ENCODE measurements at regions not wholly inside any gene's neighbourhood (a gene's known extent, or its start where the extent isn't known, plus 50 kb on each side); places are given as distances from the start of the nearest gene placed in this dataset.

GRCh38 chr9:89254773-89255125 lies 56.2 kb upstream of the CKS2 start:
- Histone ChIP-seq H3K79me2 (ENCODE audit: control insufficient read depth, insufficient read depth, low read length) (no peaks in the 10 kb centered on the region), H3K4me2 (ENCODE audit: control insufficient read depth, insufficient read depth) (no peak overlapping the region), H3K9me3 (replicated peaks; ENCODE audit: control insufficient read depth, insufficient read depth, low read length) (no peaks in the 10 kb centered on the region; the same call in 2 of the 3 replicates), H3K27ac (ENCODE audit: control insufficient read depth, insufficient read depth) (no peak overlapping the region), H3K9ac (ENCODE audit: control insufficient read depth, insufficient read depth, low read length) (no peak overlapping the region), H3K4me3 (no peak overlapping the region), H2AFZ (ENCODE audit: control insufficient read depth, low read depth, low read length) (no peak overlapping the region), H3K4me1 (ENCODE audit: control insufficient read depth, insufficient read depth, low read length) (no peaks in the 10 kb centered on the region), H4K20me1 (ENCODE audit: control insufficient read depth, insufficient read depth) (no peaks in the 10 kb centered on the region), H3K36me3 (ENCODE audit: control insufficient read depth in 2 of 2, insufficient read depth in 2 of 2, low read length in 1 of 2) (no peaks in the 10 kb centered on the region), H3K27me3 (replicated peaks in 1 of 2; ENCODE audit: control insufficient read depth in 2 of 2, insufficient read depth in 2 of 2, low read length in 1 of 2) (no peaks in the 10 kb centered on the region)
- DNase-seq (ENCODE audit: low read depth, low spot score): no peak
- ChIA-PET RAD21 (ENCODE audit: unreplicated experiment) (no interaction called here), SMC1A (ENCODE audit: uncharacterized antibody, unreplicated experiment) (no interaction called here), POLR2A (no interaction called here), CTCF (no interaction called here)
- in situ Hi-C loops (cut with MboI) (no loop called here), intact Hi-C loops (cut with micrococcal nuclease; ENCODE audit: unreplicated experiment) (no loop called here)
- ATAC-seq: no peak
- no peak for FAIRE-seq
- TF ChIP-seq, protein P1, sequence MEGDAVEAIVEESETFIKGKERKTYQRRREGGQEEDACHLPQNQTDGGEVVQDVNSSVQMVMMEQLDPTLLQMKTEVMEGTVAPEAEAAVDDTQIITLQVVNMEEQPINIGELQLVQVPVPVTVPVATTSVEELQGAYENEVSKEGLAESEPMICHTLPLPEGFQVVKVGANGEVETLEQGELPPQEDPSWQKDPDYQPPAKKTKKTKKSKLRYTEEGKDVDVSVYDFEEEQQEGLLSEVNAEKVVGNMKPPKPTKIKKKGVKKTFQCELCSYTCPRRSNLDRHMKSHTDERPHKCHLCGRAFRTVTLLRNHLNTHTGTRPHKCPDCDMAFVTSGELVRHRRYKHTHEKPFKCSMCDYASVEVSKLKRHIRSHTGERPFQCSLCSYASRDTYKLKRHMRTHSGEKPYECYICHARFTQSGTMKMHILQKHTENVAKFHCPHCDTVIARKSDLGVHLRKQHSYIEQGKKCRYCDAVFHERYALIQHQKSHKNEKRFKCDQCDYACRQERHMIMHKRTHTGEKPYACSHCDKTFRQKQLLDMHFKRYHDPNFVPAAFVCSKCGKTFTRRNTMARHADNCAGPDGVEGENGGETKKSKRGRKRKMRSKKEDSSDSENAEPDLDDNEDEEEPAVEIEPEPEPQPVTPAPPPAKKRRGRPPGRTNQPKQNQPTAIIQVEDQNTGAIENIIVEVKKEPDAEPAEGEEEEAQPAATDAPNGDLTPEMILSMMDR (IDR thresholded peaks at IDR 0.05 in 2 of 3, conservative IDR thresholded peaks at IDR 0.05 in 1 of 3; ENCODE audit: control insufficient read depth in 2 of 3, extremely low read depth in 1 of 3, insufficient read depth in 1 of 3, low read depth in 3 of 3, low read length in 3 of 3): no peak
- BruUV-seq (replicated peaks): no TSS peak
- WGBS (ENCODE audit: insufficient coverage, insufficient replicate concordance, low lambda C conversion rate, missing lambda C conversion rate): 78% methylated on average over 7 of the region's 8 CpGs

- Histone ChIP-seq H3K27me3 (replicated peaks in 1 of 2; ENCODE audit: control insufficient read depth in 2 of 2, insufficient read depth in 2 of 2, low read length in 1 of 2) (no peaks in the 10 kb centered on the region), H3K9me3 (replicated peaks; ENCODE audit: control insufficient read depth, insufficient read depth, low read length) (no peaks in the 10 kb centered on the region; the same call in 2 of the 3 replicates), H3K79me2 (ENCODE audit: control insufficient read depth, insufficient read depth, low read length) (no peaks in the 10 kb centered on the region), H3K4me3 (no peak overlapping the region), H3K4me2 (ENCODE audit: control insufficient read depth, insufficient read depth) (no peak overlapping the region), H4K20me1 (ENCODE audit: control insufficient read depth, insufficient read depth) (no peaks in the 10 kb centered on the region), H3K27ac (ENCODE audit: control insufficient read depth, insufficient read depth) (no peak overlapping the region), H3K9ac (ENCODE audit: control insufficient read depth, insufficient read depth, low read length) (no peak overlapping the region), H3K4me1 (ENCODE audit: control insufficient read depth, insufficient read depth, low read length) (no peaks in the 10 kb centered on the region), H2AFZ (ENCODE audit: control insufficient read depth, low read depth, low read length) (no peak overlapping the region), H3K36me3 (ENCODE audit: control insufficient read depth in 2 of 2, insufficient read depth in 2 of 2, low read length in 1 of 2) (no peaks in the 10 kb centered on the region)
- 91% methylated on average over 8 of the region's 8 CpGs for WGBS (ENCODE audit: insufficient coverage, insufficient replicate concordance, low lambda C conversion rate, missing lambda C conversion rate)
- ATAC-seq (no peak), DNase-seq (ENCODE audit: low read depth, low spot score) (no peak), FAIRE-seq (no peak)
- ChIA-PET CTCF (no interaction called here), POLR2A (no interaction called here), SMC1A (ENCODE audit: uncharacterized antibody, unreplicated experiment) (no interaction called here), RAD21 (ENCODE audit: unreplicated experiment) (no interaction called here)
- intact Hi-C loops (cut with micrococcal nuclease; ENCODE audit: unreplicated experiment) (no loop called here), in situ Hi-C loops (cut with MboI) (no loop called here)
- no TSS peak for BruUV-seq (replicated peaks)
- TF ChIP-seq HDAC6 (IDR thresholded peaks at IDR 0.05; ENCODE audit: unreplicated experiment): no peak
- TF ChIP-seq PBX3 (IDR thresholded peaks at IDR 0.05; ENCODE audit: insufficient replicate concordance, low read depth, low read length): peak; percentile 12
- no peak for TF ChIP-seq SP1 (IDR thresholded peaks at IDR 0.05; ENCODE audit: low read depth, low read length)
- TF ChIP-seq BCL3 (IDR thresholded peaks at IDR 0.05; ENCODE audit: borderline replicate concordance, insufficient read depth, low read depth, low read length, poor library complexity, severe bottlenecking): peak; percentile 54
Observed at GRCh38 chr9:89256225-89256624, 54.8 kb upstream of the CKS2 start.

All from GM12878 (cell line).